ENCODE measurements at regions not wholly inside any gene's neighbourhood (a gene's known extent, or its start where the extent isn't known, plus 50 kb on each side); places are given as distances from the start of the nearest gene placed in this dataset.
"Not testable (repeated sequence)": the region's sequence is repeated elsewhere in the genome, so short reads cannot be mapped to it uniquely, and the experiment has no call there.

GRCh38 chr5:106085556-106085955 is 1585.2 kb downstream of the EFNA5 start:
- no peak for DNase-seq

GRCh38 chr5:106085136-106085535 is 1585.6 kb downstream of the EFNA5 start:
- DNase-seq, result no peak

GRCh38 chr5:106080535-106080934 is 1590.2 kb downstream of the EFNA5 start:
- no peak for DNase-seq

- no peak for DNase-seq
These were observed 1594.1 kb downstream of the EFNA5 start for GRCh38 chr5:106076655-106077054.

- no peak for DNase-seq
These were observed 1598.5 kb downstream of the EFNA5 start for GRCh38 chr5:106072208-106072607.

GRCh38 chr5:106047341-106047740 is 1623.4 kb downstream of the EFNA5 start:
- no peak for DNase-seq

GRCh38 chr5:106032069-106032468 is 1638.7 kb downstream of the EFNA5 start:
- DNase-seq, result not testable (repeated sequence)

GRCh38 chr5:106028314-106028713 is 1642.4 kb downstream of the EFNA5 start:
- DNase-seq, result no peak

GRCh38 chr5:106020894-106021293 is 1649.8 kb downstream of the EFNA5 start:
- no peak for DNase-seq

GRCh38 chr5:106019261-106019660 is 1651.5 kb downstream of the EFNA5 start:
- no peak for DNase-seq

- DNase-seq, result no peak
These were observed 1653.4 kb downstream of the EFNA5 start for GRCh38 chr5:106017243-106017857.

GRCh38 chr5:106014262-106014661 is 1656.5 kb downstream of the EFNA5 start:
- DNase-seq, result no peak

GRCh38 chr5:106006242-106006641 is 1664.5 kb downstream of the EFNA5 start:
- no peak for DNase-seq

GRCh38 chr5:105998991-105999390 is 1671.7 kb downstream of the EFNA5 start:
- not testable (repeated sequence) for DNase-seq

GRCh38 chr5:105993027-105993426 is 1677.7 kb downstream of the EFNA5 start:
- no peak for DNase-seq

- no peak for DNase-seq
These were observed 1688.2 kb downstream of the EFNA5 start for GRCh38 chr5:105982526-105982925.

GRCh38 chr5:105978011-105978410 is 1692.7 kb downstream of the EFNA5 start:
- DNase-seq, result no peak

- DNase-seq, result no peak
These were observed 1693.6 kb downstream of the EFNA5 start for GRCh38 chr5:105977163-105977562.

GRCh38 chr5:105970919-105971318 is 1699.8 kb downstream of the EFNA5 start:
- DNase-seq, result no peak

- no peak for DNase-seq
These were observed 1701.8 kb downstream of the EFNA5 start for GRCh38 chr5:105968981-105969380.

- DNase-seq, result no peak
These were observed 1707.0 kb downstream of the EFNA5 start for GRCh38 chr5:105963696-105964255.

GRCh38 chr5:105961572-105961971 is 1709.2 kb downstream of the EFNA5 start:
- DNase-seq, result no peak

GRCh38 chr5:105956456-105957196 is 1714.1 kb downstream of the EFNA5 start:
- no peak for DNase-seq

GRCh38 chr5:105954341-105954740 is 1716.4 kb downstream of the EFNA5 start:
- DNase-seq, result no peak

Measured in activated CD4-positive, CD25-positive, alpha-beta regulatory T cell treated with anti-CD3 and anti-CD28 coated beads, Interleukin-2, amount 50 U/mL, for 72 hours (primary cell).